GM12878 (cell line): ENCODE measurements at regions not wholly inside any gene's neighbourhood (a gene's known extent, or its start where the extent isn't known, plus 50 kb on each side); places are given as distances from the start of the nearest gene placed in this dataset.

Experiments
- ATAC-seq: fragments of 200-7000 bp; cut with Tn5 transposase; 3 replicates; pipeline ENCODE4 v1.9.1; 2020; ENCODE audit warnings: mild to moderate bottlenecking, moderate library complexity
- BruUV-seq: library from RNA; stranded (reverse); fragments of 400-500 nt; replicated peaks from 2 replicates; lab custom pipeline; 2021; lab: Mats Ljungman, UMichigan
- CTCF ChIA-PET: fragments of 300-600 bp; sonication (Branson Sonifier 250); formaldehyde crosslinking; extraction: SDS; loops from one replicate; lab custom pipeline; 2021; ENCODE audit warnings: inconsistent platforms; lab: Yijun Ruan, JAX
- POLR2A ChIA-PET: fragments of 350-600 bp; formaldehyde crosslinking; extraction: SDS; loops from one replicate; lab custom pipeline; 2021; ENCODE audit warnings: inconsistent platforms; lab: Charles Lee
- RAD21 ChIA-PET: fragments of 300-600 bp; sonication (Branson Sonifier 250); formaldehyde crosslinking; loops from one replicate; lab custom pipeline; 2023; ENCODE audit warnings: antibody characterized with exemption; ENCODE audit not compliant: unreplicated experiment; lab: Charles Lee
- SMC1A ChIA-PET: fragments of 300-600 bp; sonication (Branson Sonifier 250); formaldehyde crosslinking; loops from one replicate; lab custom pipeline; 2023; ENCODE audit not compliant: unreplicated experiment, uncharacterized antibody; lab: Charles Lee
- DNase-seq: peaks from one replicate; pipeline ENCODE4 v3.0.0-alpha.2; 2011; ENCODE audit warnings: low read depth, low spot score
- FAIRE-seq: peaks from 3 replicates; lab custom pipeline; 2011; peaks lifted over from hg19 to GRCh38; lab: Jason Lieb, UNC
- H2AFZ ChIP-seq: 2 replicates; pipeline ENCODE4 v1.6.0; 2011; ENCODE audit warnings: low read depth, low read length, control low read depth; ENCODE audit not compliant: control insufficient read depth
- H3K27ac ChIP-seq: 2 replicates; pipeline ENCODE4 v1.5.1; 2011; ENCODE audit warnings: control low read depth; ENCODE audit not compliant: control insufficient read depth, insufficient read depth
- H3K27me3 ChIP-seq, 2 experiments: replicated peaks in 1 of 2; 2 replicates each; pipeline versions ENCODE4 v1.6.0 to v1.6.1; 2011; ENCODE audit warnings: low read length in 1 of 2; ENCODE audit not compliant: control insufficient read depth in 2 of 2, insufficient read depth in 2 of 2
- H3K36me3 ChIP-seq, 2 experiments: 2 replicates each; pipeline ENCODE4 v1.5.1; 2011; ENCODE audit warnings: low read length in 1 of 2; ENCODE audit not compliant: control insufficient read depth in 2 of 2, insufficient read depth in 2 of 2
- H3K4me1 ChIP-seq: 2 replicates; pipeline ENCODE4 v1.6.1; 2011; ENCODE audit warnings: mild to moderate bottlenecking, low read length, moderate library complexity, mixed read lengths; ENCODE audit not compliant: control insufficient read depth, insufficient read depth
- H3K4me2 ChIP-seq: 2 replicates; pipeline ENCODE4 v1.6.0; 2011; ENCODE audit warnings: control low read depth; ENCODE audit not compliant: control insufficient read depth, insufficient read depth
- H3K4me3 ChIP-seq: fragments of 200-600 bp; sonication (generic); 2 replicates; pipeline ENCODE4 v1.5.1; 2016
- H3K79me2 ChIP-seq: 2 replicates; pipeline ENCODE4 v1.6.0; 2011; ENCODE audit warnings: low read length; ENCODE audit not compliant: control insufficient read depth, insufficient read depth
- H3K9ac ChIP-seq: 2 replicates; pipeline ENCODE4 v1.8.0; 2011; ENCODE audit warnings: low read length, control low read depth, mixed read lengths; ENCODE audit not compliant: control insufficient read depth, insufficient read depth
- H3K9me3 ChIP-seq: replicated peaks from 3 replicates; pipeline ENCODE4 v1.5.1; 2011; ENCODE audit warnings: mild to moderate bottlenecking, low read length; ENCODE audit not compliant: control insufficient read depth, insufficient read depth
- H4K20me1 ChIP-seq: 2 replicates; pipeline ENCODE4 v1.6.0; 2011; ENCODE audit not compliant: control insufficient read depth, insufficient read depth
- CBX3 ChIP-seq: fragments of 200-600 bp; sonication (generic); IDR thresholded peaks from 2 replicates; pipeline ENCODE4 v1.6.1; 2016; ENCODE audit warnings: low read depth, borderline replicate concordance
- CREB1 ChIP-seq: IDR thresholded peaks from 2 replicates; pipeline ENCODE4 v1.6.1; 2012; ENCODE audit warnings: low read depth, mild to moderate bottlenecking, inconsistent platforms
- CREM ChIP-seq: IDR thresholded peaks from 2 replicates; pipeline ENCODE4 v1.6.1; 2014; ENCODE audit warnings: antibody characterized with exemption, low read depth
- EZH2 ChIP-seq: IDR thresholded peaks from 2 replicates; pipeline ENCODE4 v1.6.1; 2012; ENCODE audit warnings: low read depth, mild to moderate bottlenecking, control low read depth, inconsistent platforms, low read length, borderline replicate concordance; ENCODE audit not compliant: control insufficient read depth
- IKZF1 ChIP-seq: fragments of 450-650 bp; conservative IDR thresholded peaks from 2 replicates; pipeline ENCODE4 v1.6.1; 2017; ENCODE audit warnings: antibody characterized with exemption, mild to moderate bottlenecking
- IKZF2 ChIP-seq, 2 experiments: fragments of 450-650 bp; IDR thresholded peaks; 2 replicates each; pipeline ENCODE4 v1.6.1; 2017; ENCODE audit warnings: mild to moderate bottlenecking in 2 of 2, moderate library complexity in 2 of 2
- KDM1A ChIP-seq: fragments of 200-600 bp; sonication (generic); IDR thresholded peaks from 2 replicates; pipeline ENCODE4 v1.6.1; 2016; ENCODE audit warnings: borderline replicate concordance
- MTA3 ChIP-seq: IDR thresholded peaks from 2 replicates; pipeline ENCODE4 v1.6.1; 2012; ENCODE audit warnings: low read length, inconsistent platforms, borderline replicate concordance
- RAD21 ChIP-seq: IDR thresholded peaks from 2 replicates; pipeline ENCODE4 v1.6.1; 2011; ENCODE audit warnings: mild to moderate bottlenecking, low read depth, low read length, moderate library complexity; ENCODE audit not compliant: insufficient read depth
- RBBP5 ChIP-seq: fragments of 200-600 bp; sonication (generic); conservative IDR thresholded peaks from 2 replicates; pipeline ENCODE4 v1.6.1; 2016
- SMAD1 ChIP-seq: fragments of 450-650 bp; IDR thresholded peaks from 2 replicates; pipeline ENCODE4 v1.6.1; 2018; ENCODE audit warnings: mild to moderate bottlenecking, low read depth; ENCODE audit not compliant: partially characterized antibody
- WRNIP1 ChIP-seq: IDR thresholded peaks from 2 replicates; pipeline ENCODE4 v1.6.1; 2011; ENCODE audit warnings: low read depth, low read length, improper control_type of control experiment, borderline replicate concordance
- ZNF217 ChIP-seq: fragments of 450-650 bp; IDR thresholded peaks from 2 replicates; pipeline ENCODE4 v1.6.1; 2017; ENCODE audit warnings: antibody characterized with exemption, mild to moderate bottlenecking
- ZSCAN29 ChIP-seq: fragments of 450-650 bp; IDR thresholded peaks from 2 replicates; pipeline ENCODE4 v1.6.1; 2017; ENCODE audit warnings: mild to moderate bottlenecking, moderate library complexity
- WGBS: methylation state at CpG from one replicate; pipeline ENCODE4 v1.1.6; 2016; ENCODE audit warnings: low lambda C conversion rate; ENCODE audit not compliant: insufficient replicate concordance, insufficient coverage; ENCODE audit errors: missing lambda C conversion rate; 5-methylcytosine and 5-hydroxymethylcytosine counted together
- in situ Hi-C: fragments of 300-500 bp; cut with MboI; formaldehyde crosslinking; loops from 9 replicates; pipeline ENCODE4 v1.14.3; 2018; ENCODE audit warnings: mixed read lengths
- intact Hi-C: fragments of 100-400 bp; cut with micrococcal nuclease; formaldehyde crosslinking; loops from one replicate; pipeline ENCODE4 v1.14.2; 2022; ENCODE audit not compliant: unreplicated experiment
- TF ChIP-seq, protein P1 (sequence below): IDR thresholded peaks from 2 replicates; pipeline ENCODE4 v1.6.1; 2012; ENCODE audit warnings: low read length, inconsistent platforms

DNA sequence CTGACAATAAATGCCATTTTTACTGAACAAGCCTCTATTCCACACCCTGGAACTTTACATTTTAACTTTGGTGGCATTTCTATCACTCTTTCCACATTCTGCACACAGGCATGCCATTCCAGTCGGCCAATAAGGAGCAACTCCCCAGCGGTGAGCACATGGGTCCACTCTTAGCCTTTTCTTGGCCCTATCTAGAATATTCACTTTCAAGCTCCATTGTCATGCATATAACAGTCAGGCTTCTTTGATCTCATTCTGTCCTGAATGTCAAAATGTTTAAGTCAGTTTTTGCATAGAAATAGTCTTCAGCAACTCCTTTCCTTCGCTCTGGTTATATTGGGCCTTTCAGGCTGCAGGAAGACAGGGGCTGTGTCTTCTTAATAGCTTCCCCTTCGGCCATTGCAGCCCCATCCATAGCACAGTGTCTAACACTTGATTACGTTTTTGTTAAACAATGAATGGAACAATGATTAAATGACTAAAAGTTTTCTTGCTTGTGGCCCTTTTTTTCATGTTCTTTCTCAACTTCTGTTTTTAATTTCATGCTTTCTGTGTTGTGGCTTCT is 427.3 kb downstream of the MFSD1 start:
- DNase-seq, result no peak
- Histone ChIP-seq H3K27me3 (no peaks in the 10 kb centered on the region), H3K4me2 (no peak overlapping the region), H3K4me3 (no peak overlapping the region), H2AFZ (no peak overlapping the region), H3K9me3 (no peaks in the 10 kb centered on the region), H3K9ac (no peak overlapping the region), H3K27ac (no peak overlapping the region), H4K20me1 (no peaks in the 10 kb centered on the region), H3K79me2 (no peaks in the 10 kb centered on the region), H3K4me1 (no peaks in the 10 kb centered on the region), H3K36me3 (no peaks in the 10 kb centered on the region)
- intact Hi-C loops (no loop called here), in situ Hi-C loops (no loop called here)
- TF ChIP-seq IKZF1 (no peak), CBX3 (no peak)
- ChIA-PET POLR2A (no interaction called here), SMC1A (no interaction called here), CTCF (no interaction called here), RAD21 (no interaction called here)
- no TSS peak for BruUV-seq
- no peak for FAIRE-seq
- ATAC-seq, result no peak
- 45% methylated on average over 5 of the region's 5 CpGs for WGBS

DNA sequence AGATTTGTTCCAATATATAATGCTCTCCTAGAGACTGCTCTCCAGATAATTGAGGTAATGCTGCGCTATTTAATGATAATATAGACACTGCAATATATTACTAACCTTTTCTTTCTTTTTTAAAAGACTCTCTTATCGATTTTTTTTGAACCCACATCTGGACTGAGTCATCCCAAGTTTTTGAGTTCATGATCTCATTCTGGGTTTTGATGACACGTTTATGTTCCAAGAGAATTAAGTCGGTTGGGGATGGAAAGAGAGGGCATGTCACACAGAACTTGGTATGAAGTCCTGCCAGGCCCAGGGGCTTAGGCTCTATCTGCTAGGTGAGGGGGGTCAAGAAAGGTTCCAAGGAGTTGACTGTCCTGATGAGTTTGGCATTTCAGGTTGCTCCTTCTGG is 431.1 kb downstream of the MFSD1 start:
- in situ Hi-C loops, result no loop called here
- Histone ChIP-seq H3K4me3 (no peak overlapping the region), H3K9me3 (no peaks in the 10 kb centered on the region), H3K79me2 (no peaks in the 10 kb centered on the region), H3K36me3 (no peaks in the 10 kb centered on the region), H2AFZ (no peak overlapping the region), H4K20me1 (no peaks in the 10 kb centered on the region), H3K4me1 (no peaks in the 10 kb centered on the region), H3K9ac (no peak overlapping the region), H3K27ac (no peak overlapping the region), H3K27me3 (no peaks in the 10 kb centered on the region)
- ChIA-PET CTCF (no interaction called here), SMC1A (no interaction called here), RAD21 (no interaction called here), POLR2A (no interaction called here)
- DNase-seq (no peak), ATAC-seq (no peak)
- 27% methylated on average over 4 of the region's 4 CpGs for WGBS
- intact Hi-C loops, result no loop called here
- TF ChIP-seq EZH2, result no peak
- TF ChIP-seq CREB1, result no peak
- TF ChIP-seq CREM, result no peak
- TF ChIP-seq ZSCAN29, result no peak
- no peak for TF ChIP-seq MTA3
- TF ChIP-seq SMAD1, result no peak
- no peak for TF ChIP-seq RAD21
- TF ChIP-seq IKZF2 (IDR thresholded peaks at IDR 0.05), result no peak
- no peak for TF ChIP-seq WRNIP1
- TF ChIP-seq, protein P1, sequence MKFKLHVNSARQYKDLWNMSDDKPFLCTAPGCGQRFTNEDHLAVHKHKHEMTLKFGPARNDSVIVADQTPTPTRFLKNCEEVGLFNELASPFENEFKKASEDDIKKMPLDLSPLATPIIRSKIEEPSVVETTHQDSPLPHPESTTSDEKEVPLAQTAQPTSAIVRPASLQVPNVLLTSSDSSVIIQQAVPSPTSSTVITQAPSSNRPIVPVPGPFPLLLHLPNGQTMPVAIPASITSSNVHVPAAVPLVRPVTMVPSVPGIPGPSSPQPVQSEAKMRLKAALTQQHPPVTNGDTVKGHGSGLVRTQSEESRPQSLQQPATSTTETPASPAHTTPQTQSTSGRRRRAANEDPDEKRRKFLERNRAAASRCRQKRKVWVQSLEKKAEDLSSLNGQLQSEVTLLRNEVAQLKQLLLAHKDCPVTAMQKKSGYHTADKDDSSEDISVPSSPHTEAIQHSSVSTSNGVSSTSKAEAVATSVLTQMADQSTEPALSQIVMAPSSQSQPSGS, result no peak
- TF ChIP-seq RBBP5, result no peak
- TF ChIP-seq KDM1A, result no peak
- TF ChIP-seq ZNF217, result no peak
- TF ChIP-seq, all 136 proteins: peak for 0
- no TSS peak for BruUV-seq
- H3K4me2 ChIP-seq, result no peak overlapping the region
- FAIRE-seq, result no peak
